Effector memory CD4-positive, alpha-beta T cell (primary cell): ENCODE measurements at regions not wholly inside any gene's neighbourhood (a gene's known extent, or its start where the extent isn't known, plus 50 kb on each side); places are given as distances from the start of the nearest gene placed in this dataset.

Experiments
- DNase-seq, 3 donors: peaks; one replicate each; pipeline ENCODE4 v3.0.0-alpha.2; 2020
- H3K27ac ChIP-seq: 2 replicates; pipeline ENCODE4 v1.7.0; 2013; ENCODE audit warnings: mild to moderate bottlenecking, low read length, moderate library complexity; ENCODE audit not compliant: insufficient read depth, poor library complexity, severe bottlenecking
- H3K27me3 ChIP-seq: replicated peaks from 2 replicates; pipeline ENCODE4 v1.7.0; 2013; ENCODE audit warnings: mild to moderate bottlenecking, low read length; ENCODE audit not compliant: insufficient read depth, control insufficient read depth, poor library complexity, severe bottlenecking
- H3K36me3 ChIP-seq: 2 replicates; pipeline ENCODE4 v1.7.0; 2013; ENCODE audit warnings: mild to moderate bottlenecking, low read length, moderate library complexity; ENCODE audit not compliant: control insufficient read depth, insufficient read depth
- H3K4me1 ChIP-seq: 2 replicates; pipeline ENCODE4 v1.7.0; 2013; ENCODE audit warnings: low read length, mild to moderate bottlenecking; ENCODE audit not compliant: control insufficient read depth, insufficient read depth, poor library complexity, severe bottlenecking
- H3K4me3 ChIP-seq: 2 replicates; pipeline ENCODE4 v1.7.0; 2013; ENCODE audit warnings: low read length, low read depth, mild to moderate bottlenecking; ENCODE audit not compliant: insufficient read depth, poor library complexity, severe bottlenecking
- H3K9me3 ChIP-seq: 2 replicates; pipeline ENCODE4 v1.7.0; 2013; ENCODE audit warnings: mild to moderate bottlenecking, low read length, moderate library complexity; ENCODE audit not compliant: control insufficient read depth

DNA sequence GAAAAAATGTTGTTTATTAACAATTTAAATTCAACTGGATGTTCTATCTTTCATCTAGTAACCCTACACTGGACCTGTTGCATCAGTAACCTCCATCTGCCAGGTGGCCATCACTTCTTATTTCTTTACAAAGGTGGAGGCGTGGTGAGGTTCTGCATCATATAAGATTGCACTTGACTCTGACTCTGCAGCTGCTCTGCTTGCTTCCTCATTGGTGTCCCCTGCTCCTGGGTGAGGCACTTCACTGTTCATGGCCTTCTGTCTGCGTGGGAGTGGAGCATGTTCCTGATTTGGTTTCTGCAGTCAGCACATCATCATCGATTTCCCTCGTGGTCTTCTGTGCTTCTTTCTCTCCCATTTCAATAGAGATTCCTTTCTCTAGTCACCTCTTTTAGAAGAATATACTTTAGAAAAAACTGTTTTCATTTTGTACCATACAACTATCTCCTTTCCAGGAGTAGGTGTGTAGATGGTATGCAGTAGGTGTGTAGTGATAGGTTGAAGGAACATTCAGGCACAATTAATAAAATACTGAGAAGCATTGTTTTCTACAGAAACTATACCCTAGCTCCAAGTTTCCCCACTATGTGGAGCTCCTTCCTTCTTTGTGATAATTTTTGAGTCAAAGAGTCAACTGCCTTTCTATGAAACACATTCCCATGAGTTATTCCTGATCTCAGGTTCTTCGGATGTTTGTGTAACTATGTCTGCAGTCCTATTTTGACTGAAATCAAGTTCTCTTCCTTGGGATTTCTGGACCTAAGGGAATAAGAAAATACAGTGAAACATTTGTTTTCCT lies 231.7 kb upstream of the CNTNAP2 start:
- Histone ChIP-seq H3K27me3 (no peaks in the 10 kb centered on the region), H3K36me3 (no peaks in the 10 kb centered on the region), H3K4me1 (no peaks in the 10 kb centered on the region), H3K9me3 (no peaks in the 10 kb centered on the region), H3K4me3 (no peak overlapping the region), H3K27ac (no peak overlapping the region)
- DNase-seq = no peak

DNA sequence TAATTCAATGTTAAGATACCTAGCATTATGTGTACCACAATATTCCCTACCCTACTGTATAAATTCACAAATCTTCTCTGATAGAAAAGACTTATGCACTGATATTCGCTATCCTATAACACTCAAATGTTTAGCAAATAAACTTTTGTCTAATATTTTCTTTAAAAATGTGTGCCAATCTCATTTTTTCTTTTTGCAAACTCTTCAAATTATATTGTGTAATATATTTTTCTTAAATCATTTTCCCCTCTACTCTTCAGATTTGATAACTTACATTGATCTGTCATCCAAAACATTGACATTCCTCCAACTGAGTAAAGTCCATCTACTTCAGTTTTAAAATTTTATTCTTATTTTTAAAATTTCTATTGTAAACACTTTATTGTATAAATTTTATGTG lies 240.2 kb upstream of the CNTNAP2 start:
- H3K4me1 ChIP-seq = no peaks in the 10 kb centered on the region
- H3K9me3 ChIP-seq = no peaks in the 10 kb centered on the region
- H3K27ac ChIP-seq = no peak overlapping the region
- H3K36me3 ChIP-seq = no peaks in the 10 kb centered on the region
- H3K27me3 ChIP-seq = no peaks in the 10 kb centered on the region
- DNase-seq = no peak
- no peak overlapping the region for H3K4me3 ChIP-seq

DNA sequence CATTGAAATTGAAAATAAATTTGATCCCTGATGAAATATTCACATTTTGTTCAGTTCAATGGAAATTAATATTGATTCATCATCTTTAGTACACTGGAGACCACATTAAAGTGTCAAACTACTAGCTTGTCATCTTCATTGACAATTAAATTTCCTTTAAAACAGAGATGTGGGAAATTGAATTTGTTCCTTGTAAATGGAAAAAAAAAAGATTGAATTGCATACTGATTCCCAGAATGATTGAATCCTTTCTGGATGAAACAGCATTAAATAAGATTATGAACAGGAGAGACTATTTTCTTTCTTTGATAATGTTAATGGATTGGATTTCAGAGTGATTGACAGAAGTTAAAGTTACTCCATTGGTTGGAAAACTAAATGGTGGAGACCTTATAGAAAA lies 241.3 kb upstream of the CNTNAP2 start:
- no peak overlapping the region for H3K4me3 ChIP-seq
- H3K27ac ChIP-seq = no peak overlapping the region
- H3K4me1 ChIP-seq = no peaks in the 10 kb centered on the region
- no peaks in the 10 kb centered on the region for H3K9me3 ChIP-seq
- DNase-seq = no peak
- no peaks in the 10 kb centered on the region for H3K27me3 ChIP-seq
- H3K36me3 ChIP-seq = no peaks in the 10 kb centered on the region

DNA sequence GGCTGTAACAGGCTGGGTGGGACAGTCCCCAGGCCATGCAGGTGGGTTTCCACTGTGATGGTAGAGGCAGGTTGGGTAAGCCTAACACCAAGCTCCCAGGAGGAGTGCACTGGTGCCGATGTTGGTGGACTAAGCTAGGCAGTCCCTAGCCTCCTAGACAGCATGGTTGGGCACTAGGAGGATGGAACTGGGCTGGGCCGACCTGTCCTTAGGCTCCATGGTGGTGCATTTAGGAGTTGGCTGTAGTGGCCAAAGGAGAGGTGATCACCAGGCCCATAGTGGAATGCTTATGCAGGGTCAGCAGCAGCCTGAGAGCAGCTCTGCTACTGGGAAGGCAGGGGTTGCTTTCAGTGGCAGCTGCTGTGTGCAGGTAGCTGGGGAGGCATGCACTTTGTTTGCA lies 247.7 kb upstream of the CNTNAP2 start:
- no peaks in the 10 kb centered on the region for H3K4me1 ChIP-seq
- DNase-seq = no peak

DNA sequence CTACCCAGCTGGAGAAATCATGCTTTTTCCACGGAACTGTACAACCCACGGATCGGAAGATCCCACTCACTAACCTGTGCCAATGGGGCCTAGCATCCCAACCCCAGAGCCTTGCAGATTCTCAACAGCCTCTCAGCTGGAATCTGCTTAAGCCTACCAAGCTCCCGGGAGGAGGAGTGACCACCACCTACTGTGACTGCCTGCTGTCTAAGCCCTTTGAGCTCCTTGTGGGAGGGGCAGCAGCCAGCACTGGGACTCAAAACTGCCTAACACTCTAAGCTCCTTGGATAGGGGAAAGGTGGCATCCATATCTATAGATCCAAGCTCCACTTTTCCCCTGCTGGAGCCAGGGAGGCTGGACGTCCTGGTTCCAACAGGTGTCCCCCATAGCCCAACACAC lies 254.4 kb upstream of the CNTNAP2 start:
- Histone ChIP-seq H3K27ac (no peak overlapping the region), H3K9me3 (no peaks in the 10 kb centered on the region), H3K27me3 (no peaks in the 10 kb centered on the region), H3K36me3 (no peaks in the 10 kb centered on the region), H3K4me1 (no peaks in the 10 kb centered on the region), H3K4me3 (no peak overlapping the region)
- DNase-seq = no peak

More for the DNA sequence above, 247.7 kb upstream of the CNTNAP2 start:
- Histone ChIP-seq H3K4me3 (no peak overlapping the region), H3K9me3 (peaks cover 3% of the 10 kb centered on the region), H3K36me3 (no peaks in the 10 kb centered on the region), H3K27ac (no peak overlapping the region), H3K27me3 (no peaks in the 10 kb centered on the region)

DNA sequence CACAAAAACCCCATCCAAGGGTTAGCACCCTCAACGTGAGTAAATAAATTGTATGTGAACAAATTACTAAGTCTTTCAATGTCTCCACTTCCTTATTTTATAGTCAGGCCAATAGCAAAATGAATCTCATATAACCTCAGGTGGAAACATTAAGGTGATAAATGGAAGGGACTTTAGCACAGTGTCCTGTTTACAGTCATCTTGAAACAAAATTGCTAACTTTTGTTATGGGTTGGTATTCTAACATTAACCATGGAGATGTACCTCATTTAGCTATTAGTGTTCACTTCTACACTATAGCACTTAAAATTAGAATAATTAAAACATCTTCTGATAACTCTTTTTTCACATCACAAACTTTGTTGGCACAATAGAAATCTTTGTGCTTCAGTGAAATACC lies 255.8 kb upstream of the CNTNAP2 start:
- Histone ChIP-seq H3K9me3 (no peaks in the 10 kb centered on the region), H3K27ac (no peak overlapping the region), H3K4me3 (no peak overlapping the region), H3K4me1 (no peaks in the 10 kb centered on the region), H3K27me3 (no peaks in the 10 kb centered on the region), H3K36me3 (no peaks in the 10 kb centered on the region)
- no peak for DNase-seq

DNA sequence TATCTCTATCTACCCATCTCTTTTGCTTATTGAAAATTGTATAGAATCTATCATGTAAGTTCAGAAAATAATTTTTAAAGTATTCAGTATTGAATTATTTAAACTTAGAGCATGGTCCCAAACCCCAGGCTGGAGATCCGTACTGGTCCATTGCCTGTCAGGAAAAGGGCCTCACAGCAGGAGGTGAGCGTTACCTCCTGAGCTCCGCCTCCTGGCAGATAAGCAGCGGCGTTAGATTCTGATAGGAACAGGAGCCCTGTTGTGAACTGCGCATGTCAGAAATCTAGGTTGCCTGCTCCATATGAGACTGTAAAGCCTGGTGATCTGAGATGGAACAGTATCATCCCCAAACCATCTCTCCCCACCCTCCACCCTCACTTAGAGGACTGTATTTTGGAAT lies 266.0 kb upstream of the CNTNAP2 start:
- H3K27ac ChIP-seq = no peak overlapping the region
- H3K27me3 ChIP-seq = no peaks in the 10 kb centered on the region
- DNase-seq = no peak
- no peaks in the 10 kb centered on the region for H3K4me1 ChIP-seq
- H3K4me3 ChIP-seq = no peak overlapping the region
- H3K36me3 ChIP-seq = no peaks in the 10 kb centered on the region
- H3K9me3 ChIP-seq = no peaks in the 10 kb centered on the region

DNA sequence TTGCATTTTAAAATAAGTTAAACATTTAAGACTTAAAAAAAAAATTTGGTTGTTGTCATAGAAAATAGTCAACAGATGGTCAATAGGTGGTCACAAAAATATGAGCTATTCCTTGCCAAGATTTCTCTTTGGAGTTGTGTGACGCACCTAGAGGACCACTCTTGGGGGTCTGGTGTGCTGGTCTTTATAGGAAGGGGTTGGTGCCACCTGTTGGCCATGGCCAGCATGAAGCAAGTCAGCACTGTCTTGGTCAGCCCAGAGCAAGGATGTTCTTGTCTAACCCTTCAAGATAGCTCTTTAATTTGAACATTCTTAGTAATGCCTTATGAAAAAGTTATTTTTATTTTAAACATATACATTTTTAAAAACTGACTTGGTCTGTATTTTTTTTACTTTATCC lies 267.9 kb upstream of the CNTNAP2 start:
- Histone ChIP-seq H3K4me3 (no peak overlapping the region), H3K36me3 (no peaks in the 10 kb centered on the region), H3K27me3 (no peaks in the 10 kb centered on the region), H3K4me1 (no peaks in the 10 kb centered on the region), H3K9me3 (no peaks in the 10 kb centered on the region), H3K27ac (no peak overlapping the region)
- DNase-seq = no peak

DNA sequence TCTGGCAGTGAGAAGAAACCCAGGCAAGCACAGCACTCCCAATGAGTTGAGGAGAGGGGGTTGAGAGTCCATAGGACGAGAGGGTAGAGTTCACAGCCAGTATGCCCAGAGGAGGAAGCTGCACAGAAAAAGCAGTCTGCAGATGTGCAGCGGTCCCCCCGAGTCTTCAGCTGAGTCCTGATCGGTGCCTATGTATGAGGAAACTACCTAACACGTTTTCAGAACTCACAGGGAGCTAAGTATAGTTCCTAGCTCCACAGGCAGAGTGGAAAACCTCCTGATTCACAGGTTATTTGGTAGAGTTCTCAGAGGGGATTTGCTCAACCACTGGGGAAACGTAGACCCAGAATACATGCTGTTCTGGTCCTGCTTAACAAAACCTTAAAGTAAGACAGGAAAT lies 271.3 kb upstream of the CNTNAP2 start:
- no peak for DNase-seq
- Histone ChIP-seq H3K9me3 (no peaks in the 10 kb centered on the region), H3K4me3 (no peak overlapping the region), H3K27me3 (no peaks in the 10 kb centered on the region), H3K27ac (no peak overlapping the region), H3K36me3 (no peaks in the 10 kb centered on the region), H3K4me1 (no peaks in the 10 kb centered on the region)

DNA sequence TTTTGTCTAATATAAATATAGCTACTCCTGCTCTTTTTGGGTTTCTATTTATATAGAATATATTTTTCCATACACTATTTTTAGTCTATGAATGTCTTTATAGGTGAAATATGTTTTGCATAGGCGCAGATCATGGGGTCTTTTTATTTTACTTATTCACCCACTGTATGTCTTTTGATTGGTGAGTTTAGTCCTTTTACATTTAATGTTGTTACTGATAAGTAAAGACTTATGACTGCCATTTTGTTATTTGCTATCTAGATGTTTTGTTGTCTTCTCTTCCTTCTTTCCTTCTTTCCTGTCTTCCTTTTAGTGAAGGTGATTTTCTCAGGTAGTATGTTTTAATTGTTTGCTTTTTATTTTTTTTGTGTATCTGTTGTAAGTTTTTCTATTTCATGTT lies 276.8 kb upstream of the CNTNAP2 start:
- Histone ChIP-seq H3K36me3 (no peaks in the 10 kb centered on the region), H3K27me3 (no peaks in the 10 kb centered on the region), H3K9me3 (no peaks in the 10 kb centered on the region), H3K4me1 (no peaks in the 10 kb centered on the region), H3K4me3 (no peak overlapping the region), H3K27ac (no peak overlapping the region)
- no peak for DNase-seq
